Neuronal stem cell (in vitro differentiated cells): ENCODE measurements at regions not wholly inside any gene's neighbourhood (a gene's known extent, or its start where the extent isn't known, plus 50 kb on each side); places are given as distances from the start of the nearest gene placed in this dataset.

ENCODE experiments used
- DNase-seq: peaks from one replicate; pipeline ENCODE4 v3.0.0-alpha.2; 2013; ENCODE audit warnings: low spot score
- H2AFZ ChIP-seq: one replicate; pipeline ENCODE4 v1.6.1; 2013; ENCODE audit warnings: mild to moderate bottlenecking, low read length, inconsistent platforms
- H2AK5ac ChIP-seq: 2 replicates; pipeline ENCODE4 v1.6.1; 2013; ENCODE audit warnings: low read depth, mild to moderate bottlenecking, inconsistent platforms, low read length, moderate library complexity, mixed read lengths
- H2BK120ac ChIP-seq: 2 replicates; pipeline ENCODE4 v1.6.1; 2013; ENCODE audit warnings: low read depth, mild to moderate bottlenecking, inconsistent platforms, low read length, moderate library complexity, mixed read lengths
- H2BK12ac ChIP-seq: one replicate; pipeline ENCODE4 v1.6.1; 2013; ENCODE audit warnings: low read length, inconsistent platforms
- H2BK15ac ChIP-seq: 2 replicates; pipeline ENCODE4 v1.6.1; 2013; ENCODE audit warnings: mild to moderate bottlenecking, low read length, inconsistent platforms, mixed read lengths
- H2BK5ac ChIP-seq: one replicate; pipeline ENCODE4 v1.6.1; 2013; ENCODE audit warnings: inconsistent platforms, mild to moderate bottlenecking, low read length, moderate library complexity
- H3K14ac ChIP-seq: one replicate; pipeline ENCODE4 v1.6.1; 2013; ENCODE audit warnings: low read length, inconsistent platforms
- H3K18ac ChIP-seq: 2 replicates; pipeline ENCODE4 v1.6.1; 2013; ENCODE audit warnings: low read length, inconsistent platforms
- H3K23ac ChIP-seq: 2 replicates; pipeline ENCODE4 v1.6.1; 2013; ENCODE audit warnings: low read depth, mild to moderate bottlenecking, mixed read lengths, low read length, inconsistent platforms; ENCODE audit not compliant: poor library complexity
- H3K27ac ChIP-seq: replicated peaks from 3 replicates; pipeline ENCODE4 v1.5.1; 2013; ENCODE audit warnings: low read length, inconsistent platforms
- H3K27me3 ChIP-seq, 3 experiments: 2 replicates each; pipeline ENCODE4 v1.6.1; 2013; ENCODE audit warnings: low read length in 3 of 3, mild to moderate bottlenecking in 2 of 3, inconsistent platforms in 1 of 3, low read depth in 1 of 3, mixed read lengths in 1 of 3, moderate library complexity in 1 of 3; ENCODE audit not compliant: control insufficient read depth in 3 of 3, insufficient read depth in 3 of 3
- H3K36me3 ChIP-seq, 2 donors: replicated peaks in 1 of 2; 2 replicates each; pipeline ENCODE4 v1.6.1; 2013; ENCODE audit warnings: low read length in 2 of 2; ENCODE audit not compliant: control insufficient read depth in 2 of 2, insufficient read depth in 2 of 2
- H3K4ac ChIP-seq: 2 replicates; pipeline ENCODE4 v1.6.1; 2013; ENCODE audit warnings: inconsistent platforms, mild to moderate bottlenecking, low read length, moderate library complexity
- H3K4me1 ChIP-seq, 2 donors: 1 replicate in 1 of 2; 2 replicates in 1 of 2; pipeline ENCODE4 v1.6.1; 2013; ENCODE audit warnings: low read length in 2 of 2, low read depth in 1 of 2; ENCODE audit not compliant: control insufficient read depth in 2 of 2, insufficient read depth in 1 of 2
- H3K4me2 ChIP-seq: one replicate; pipeline ENCODE4 v1.6.1; 2013; ENCODE audit warnings: mild to moderate bottlenecking, low read length, inconsistent platforms; ENCODE audit not compliant: insufficient read depth, poor library complexity, severe bottlenecking
- H3K4me3 ChIP-seq, 2 donors: 2 replicates each; pipeline ENCODE4 v1.5.1; 2013; ENCODE audit warnings: low read length in 2 of 2, mild to moderate bottlenecking in 2 of 2, inconsistent platforms in 1 of 2, moderate library complexity in 1 of 2
- H3K79me1 ChIP-seq: one replicate; pipeline ENCODE4 v1.6.1; 2013; ENCODE audit warnings: low read depth, mild to moderate bottlenecking, inconsistent platforms, low read length, moderate library complexity
- H3K9ac ChIP-seq: one replicate; pipeline ENCODE4 v1.6.1; 2013; ENCODE audit warnings: mild to moderate bottlenecking, low read depth, low read length, inconsistent platforms; ENCODE audit not compliant: poor library complexity
- H3K9me3 ChIP-seq, 2 donors: replicated peaks in 1 of 2; 2 replicates each; pipeline versions ENCODE3 to v1.6.1; 2013; ENCODE audit warnings: low read length in 2 of 2, mild to moderate bottlenecking in 2 of 2, inconsistent platforms in 1 of 2, low read depth in 1 of 2, mixed read lengths in 1 of 2, moderate library complexity in 1 of 2; ENCODE audit not compliant: control insufficient read depth in 2 of 2, insufficient read depth in 1 of 2
- H4K8ac ChIP-seq: one replicate; pipeline ENCODE4 v1.6.1; 2013; ENCODE audit warnings: low read depth, mild to moderate bottlenecking, inconsistent platforms, low read length, moderate library complexity
- H4K91ac ChIP-seq: one replicate; pipeline ENCODE4 v1.6.1; 2013; ENCODE audit warnings: low read length, low read depth, mild to moderate bottlenecking, inconsistent platforms; ENCODE audit not compliant: poor library complexity
- WGBS, 2 donors: extraction: QIAGEN DNeasy Blood & Tissue Kit; methylation state at CpG; one replicate each; pipeline ENCODE4 v1.1.7; 2013; ENCODE audit warnings: missing lambda C conversion rate in 2 of 2, mixed read lengths in 1 of 2; ENCODE audit not compliant: insufficient read length in 2 of 2, insufficient replicate concordance in 1 of 2; ENCODE audit errors: extremely low coverage in 2 of 2; 5-methylcytosine and 5-hydroxymethylcytosine counted together

GRCh38 chr4:45346816-45347435, 620.6 kb upstream of the GNPDA2 start:
- H3K9me3 ChIP-seq, result no peaks in the 10 kb centered on the region
- no peaks in the 10 kb centered on the region for H3K4me1 ChIP-seq
- no peaks in the 10 kb centered on the region for H3K36me3 ChIP-seq
- no peak overlapping the region for H3K4me3 ChIP-seq
- no peak overlapping the region for H3K23ac ChIP-seq
- no peaks in the 10 kb centered on the region for H3K79me1 ChIP-seq
- H3K27me3 ChIP-seq, result no peaks in the 10 kb centered on the region
- H3K14ac ChIP-seq, result no peak overlapping the region
- no peak overlapping the region for H2BK12ac ChIP-seq
- no peak overlapping the region for H2AFZ ChIP-seq
- H3K4ac ChIP-seq, result no peak overlapping the region
- H3K18ac ChIP-seq, result no peak overlapping the region
- H4K8ac ChIP-seq, result no peak overlapping the region
- H3K27ac ChIP-seq, result no peak overlapping the region
- H2BK5ac ChIP-seq, result no peak overlapping the region
- whole genome bisulfite sequencing, 2 donors, result no CpG with 5 or more reads among the region's 4 CpGs
- no peak overlapping the region for H3K4me2 ChIP-seq
- H2BK120ac ChIP-seq, result no peak overlapping the region
- H4K91ac ChIP-seq, result no peak overlapping the region
- H3K9ac ChIP-seq, result no peak overlapping the region
- no peak overlapping the region for H2BK15ac ChIP-seq
- DNase-seq, result no peak
- no peak overlapping the region for H2AK5ac ChIP-seq

- DNase-seq, result no peak
- Histone ChIP-seq H3K4me1 (no peaks in the 10 kb centered on the region), H3K18ac (no peak overlapping the region), H3K4me3 (no peak overlapping the region), H2AFZ (no peak overlapping the region), H2AK5ac (no peak overlapping the region), H2BK15ac (no peak overlapping the region), H3K27ac (no peak overlapping the region), H2BK5ac (no peak overlapping the region), H3K36me3 (no peaks in the 10 kb centered on the region), H3K9me3 (no peaks in the 10 kb centered on the region), H3K14ac (no peak overlapping the region), H3K27me3 (no peaks in the 10 kb centered on the region), H3K4me2 (no peak overlapping the region), H2BK12ac (no peak overlapping the region), H3K23ac (no peak overlapping the region), H4K8ac (no peak overlapping the region), H2BK120ac (no peak overlapping the region), H3K79me1 (no peaks in the 10 kb centered on the region), H3K4ac (no peak overlapping the region), H4K91ac (no peak overlapping the region), H3K9ac (no peak overlapping the region)
- no CpG with 5 or more reads among the region's 5 CpGs for WGBS, 2 donors
Measured at GRCh38 chr4:45345558-45345957, 619.2 kb upstream of the GNPDA2 start.

GRCh38 chr4:45331802-45332201, 605.4 kb upstream of the GNPDA2 start:
- no peak overlapping the region for H3K27ac ChIP-seq
- H2AFZ ChIP-seq, result no peak overlapping the region
- H3K23ac ChIP-seq, result no peak overlapping the region
- H3K4me2 ChIP-seq, result no peak overlapping the region
- H2AK5ac ChIP-seq, result no peak overlapping the region
- H3K14ac ChIP-seq, result no peak overlapping the region
- H3K79me1 ChIP-seq, result no peaks in the 10 kb centered on the region
- no peak overlapping the region for H4K91ac ChIP-seq
- no peaks in the 10 kb centered on the region for H3K36me3 ChIP-seq
- H2BK5ac ChIP-seq, result no peak overlapping the region
- no peak for DNase-seq
- WGBS, 2 donors, result no CpG with 5 or more reads among the region's 5 CpGs
- no peak overlapping the region for H2BK120ac ChIP-seq
- H3K9me3 ChIP-seq, result no peaks in the 10 kb centered on the region
- no peak overlapping the region for H3K4me3 ChIP-seq
- no peak overlapping the region for H2BK12ac ChIP-seq
- no peaks in the 10 kb centered on the region for H3K27me3 ChIP-seq
- peaks cover 0 to 2% of the 10 kb centered on the region in 2 donors for H3K4me1 ChIP-seq
- H4K8ac ChIP-seq, result no peak overlapping the region
- H3K4ac ChIP-seq, result no peak overlapping the region
- H3K18ac ChIP-seq, result no peak overlapping the region
- no peak overlapping the region for H2BK15ac ChIP-seq
- H3K9ac ChIP-seq, result no peak overlapping the region

GRCh38 chr4:45327544-45327943, 601.2 kb upstream of the GNPDA2 start:
- Histone ChIP-seq H3K4ac (no peak overlapping the region), H2BK12ac (no peak overlapping the region), H3K36me3 (no peaks in the 10 kb centered on the region), H3K23ac (no peak overlapping the region), H3K4me2 (no peak overlapping the region), H3K79me1 (no peaks in the 10 kb centered on the region), H2AK5ac (no peak overlapping the region), H3K9ac (no peak overlapping the region), H3K27me3 (no peaks in the 10 kb centered on the region), H2BK15ac (no peak overlapping the region), H4K91ac (no peak overlapping the region), H3K4me1 (peaks cover 0 to 2% of the 10 kb centered on the region in 2 donors), H3K9me3 (no peaks in the 10 kb centered on the region), H3K14ac (no peak overlapping the region), H3K18ac (no peak overlapping the region), H2BK5ac (no peak overlapping the region), H3K4me3 (no peak overlapping the region), H3K27ac (no peak overlapping the region), H2BK120ac (no peak overlapping the region), H2AFZ (no peak overlapping the region), H4K8ac (no peak overlapping the region)
- DNase-seq, result no peak
